ENCODE measurements at regions not wholly inside any gene's neighbourhood (a gene's known extent, or its start where the extent isn't known, plus 50 kb on each side); places are given as distances from the start of the nearest gene placed in this dataset.

GRCh38 chr6:168721571-168721970 is 280.6 kb downstream of the SMOC2 start:
- 3% methylated on average over 3 of the region's 6 CpGs for WGBS (ENCODE audit: low lambda C conversion rate)

More at GRCh38 chr6:168721571-168721970, 280.6 kb downstream of the SMOC2 start:
- Histone ChIP-seq H3K27ac (ENCODE audit: low read depth in 2 of 2, low read length in 1 of 2) (no peak overlapping the region), H4K20me1 (ENCODE audit: insufficient read depth) (no peaks in the 10 kb centered on the region), H2AFZ (ENCODE audit: low read depth) (no peak overlapping the region), H3K9ac (no peak overlapping the region), H3K9me3 (no peaks in the 10 kb centered on the region), H3K36me3 (replicated peaks in 1 of 2; ENCODE audit: control insufficient read depth in 1 of 2, insufficient read depth in 2 of 2, low read length in 1 of 2) (no peaks in the 10 kb centered on the region), H3K4me2 (no peak overlapping the region), H3K4me3 (ENCODE audit: low read depth in 2 of 2, low read length in 1 of 2) (no peak overlapping the region), H3K4me1 (ENCODE audit: control insufficient read depth in 1 of 2, insufficient read depth in 2 of 2, low read depth in 1 of 2, low read length in 1 of 2) (no peaks in the 10 kb centered on the region; a peak in 1 of 4 replicates), H3K9me2 (no peaks in the 10 kb centered on the region), H3K79me2 (ENCODE audit: insufficient read depth) (no peaks in the 10 kb centered on the region), H3K27me3 (ENCODE audit: insufficient read depth) (no peaks in the 10 kb centered on the region), H3F3A (replicated peaks; ENCODE audit: insufficient read depth) (no peaks in the 10 kb centered on the region)
- ChIA-PET POLR2A (no interaction called here), CTCF (no interaction called here)
- TF ChIP-seq TAF1 (IDR thresholded peaks at IDR 0.05; ENCODE audit: borderline replicate concordance, low read depth, low read length) = no peak
- TF ChIP-seq CHD2 (IDR thresholded peaks at IDR 0.05; ENCODE audit: low read length, partially characterized antibody) = no peak
- TF ChIP-seq, protein P1, sequence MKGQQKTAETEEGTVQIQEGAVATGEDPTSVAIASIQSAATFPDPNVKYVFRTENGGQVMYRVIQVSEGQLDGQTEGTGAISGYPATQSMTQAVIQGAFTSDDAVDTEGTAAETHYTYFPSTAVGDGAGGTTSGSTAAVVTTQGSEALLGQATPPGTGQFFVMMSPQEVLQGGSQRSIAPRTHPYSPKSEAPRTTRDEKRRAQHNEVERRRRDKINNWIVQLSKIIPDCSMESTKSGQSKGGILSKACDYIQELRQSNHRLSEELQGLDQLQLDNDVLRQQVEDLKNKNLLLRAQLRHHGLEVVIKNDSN (IDR thresholded peaks at IDR 0.05; ENCODE audit: borderline replicate concordance, low read depth) = no peak
- TF ChIP-seq JUND (IDR thresholded peaks at IDR 0.05) = no peak
- TF ChIP-seq, protein P2, sequence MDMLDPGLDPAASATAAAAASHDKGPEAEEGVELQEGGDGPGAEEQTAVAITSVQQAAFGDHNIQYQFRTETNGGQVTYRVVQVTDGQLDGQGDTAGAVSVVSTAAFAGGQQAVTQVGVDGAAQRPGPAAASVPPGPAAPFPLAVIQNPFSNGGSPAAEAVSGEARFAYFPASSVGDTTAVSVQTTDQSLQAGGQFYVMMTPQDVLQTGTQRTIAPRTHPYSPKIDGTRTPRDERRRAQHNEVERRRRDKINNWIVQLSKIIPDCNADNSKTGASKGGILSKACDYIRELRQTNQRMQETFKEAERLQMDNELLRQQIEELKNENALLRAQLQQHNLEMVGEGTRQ (IDR thresholded peaks at IDR 0.05; ENCODE audit: borderline replicate concordance, low read depth, low read length) = no peak
- TF ChIP-seq EZH2phosphoT487 (IDR thresholded peaks at IDR 0.05; ENCODE audit: borderline replicate concordance, low read depth) = no peak
- no peak for TF ChIP-seq NRF1 (IDR thresholded peaks at IDR 0.05; ENCODE audit: low read depth, low read length)
- TF ChIP-seq TEAD4 (IDR thresholded peaks at IDR 0.05; ENCODE audit: borderline replicate concordance, insufficient read depth) = no peak
- TF ChIP-seq FOXM1 (IDR thresholded peaks at IDR 0.05; ENCODE audit: low read depth) = no peak
- no peak for TF ChIP-seq MEF2A (IDR thresholded peaks at IDR 0.05; ENCODE audit: borderline replicate concordance, low read depth)
- no peak for TF ChIP-seq MXI1 (IDR thresholded peaks at IDR 0.05; ENCODE audit: low read depth, low read length)
- no peak for TF ChIP-seq GATA2 (CRISPR knock-in tag; IDR thresholded peaks at IDR 0.05)
- TF ChIP-seq ELF1 (IDR thresholded peaks at IDR 0.05) = no peak
- TF ChIP-seq CTCF (IDR thresholded peaks at IDR 0.05) = no peak
- TF ChIP-seq RAD21 (IDR thresholded peaks at IDR 0.05; ENCODE audit: low read length) = no peak
- TF ChIP-seq GABPA (IDR thresholded peaks at IDR 0.05; ENCODE audit: low read depth) = no peak
- no peak for TF ChIP-seq POLR2AphosphoS5 (IDR thresholded peaks at IDR 0.05; ENCODE audit: low read depth, low read length)
- no peak for TF ChIP-seq PBX3 (IDR thresholded peaks at IDR 0.05)
- DNase-seq = no peak
